ENCODE measurements at regions not wholly inside any gene's neighbourhood (a gene's known extent, or its start where the extent isn't known, plus 50 kb on each side); places are given as distances from the start of the nearest gene placed in this dataset.

DNA sequence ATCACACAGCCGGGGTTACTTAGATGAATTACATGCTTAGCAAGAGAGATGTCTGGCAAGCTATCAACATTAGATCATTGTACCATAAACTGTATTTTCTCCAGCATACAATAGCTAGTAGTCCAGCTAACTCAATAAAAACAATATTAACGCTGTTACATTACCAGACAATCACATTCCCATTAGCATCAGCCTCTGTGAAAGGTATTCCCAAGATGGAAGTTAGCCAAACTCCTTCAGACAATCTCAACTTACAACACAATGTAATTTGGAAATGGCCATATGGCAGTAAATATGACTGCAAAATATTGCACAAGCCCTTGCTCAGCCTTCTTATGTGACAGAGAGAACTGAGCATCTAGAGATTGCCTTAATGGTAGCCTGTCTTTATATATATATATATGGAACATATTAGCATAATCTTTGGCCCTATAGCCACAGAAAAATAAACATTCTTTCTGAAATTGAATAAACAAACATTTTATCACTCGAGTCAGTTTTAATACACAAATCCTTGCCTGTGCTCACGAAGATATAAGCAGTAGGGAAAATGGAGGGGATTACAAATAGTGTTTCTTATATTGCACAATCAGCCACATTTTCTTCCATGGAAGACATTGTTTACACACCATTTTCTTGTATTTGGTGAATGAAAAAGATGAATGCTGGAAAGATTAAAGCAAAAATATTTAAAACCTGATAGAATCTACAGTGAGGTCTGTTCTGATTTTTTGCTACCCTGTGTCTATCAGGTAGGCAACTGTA lies 1060.5 kb downstream of the DIAPH3 start:
- Histone ChIP-seq H3K4me1 (ENCODE audit: control insufficient read depth in 1 of 2, extremely low read depth in 1 of 2, insufficient read depth in 2 of 2, low read length in 2 of 2) (no peaks in the 10 kb centered on the region), H3K9me3 (no peaks in the 10 kb centered on the region), H3K27me3 (replicated peaks in 1 of 2; ENCODE audit: control insufficient read depth in 2 of 2, extremely low read depth in 1 of 2, insufficient read depth in 2 of 2, low read length in 1 of 2) (no peaks in the 10 kb centered on the region), H3K36me3 (ENCODE audit: control insufficient read depth in 2 of 2, extremely low read depth in 1 of 2, insufficient read depth in 1 of 2, low read length in 1 of 2) (no peaks in the 10 kb centered on the region), H3K4me3 (ENCODE audit: control insufficient read depth in 1 of 2, extremely low read depth in 1 of 2, low read length in 1 of 2) (no peak overlapping the region), H3K27ac (ENCODE audit: low read length) (no peak overlapping the region)
- no peak overlapping the region for H3K4me3 Mint-ChIP-seq
- ChIA-PET POLR2A (interaction anchor here in 1 of 2 donors (0.5 kb wide), 1 partner anchor 1043 kb away, joined by 3 read pairs; no protein-coding TSS in a partner anchor), CTCF (no interaction called here)
- no peaks in the 10 kb centered on the region for H3K4me1 Mint-ChIP-seq
- DNase-seq (no peak), ATAC-seq (replicated peaks in 1 of 4) (no peak)
- H3K9me3 Mint-ChIP-seq: peaks cover 4 to 18% (median 17%) of the 10 kb centered on the region in 3 donors
- H3K27ac Mint-ChIP-seq: no peak overlapping the region
- H3K27me3 Mint-ChIP-seq: no peaks in the 10 kb centered on the region
- WGBS (ENCODE audit: insufficient coverage): no CpG with 5 or more reads among the region's 4 CpGs
- no peaks in the 10 kb centered on the region for H3K36me3 Mint-ChIP-seq

DNA sequence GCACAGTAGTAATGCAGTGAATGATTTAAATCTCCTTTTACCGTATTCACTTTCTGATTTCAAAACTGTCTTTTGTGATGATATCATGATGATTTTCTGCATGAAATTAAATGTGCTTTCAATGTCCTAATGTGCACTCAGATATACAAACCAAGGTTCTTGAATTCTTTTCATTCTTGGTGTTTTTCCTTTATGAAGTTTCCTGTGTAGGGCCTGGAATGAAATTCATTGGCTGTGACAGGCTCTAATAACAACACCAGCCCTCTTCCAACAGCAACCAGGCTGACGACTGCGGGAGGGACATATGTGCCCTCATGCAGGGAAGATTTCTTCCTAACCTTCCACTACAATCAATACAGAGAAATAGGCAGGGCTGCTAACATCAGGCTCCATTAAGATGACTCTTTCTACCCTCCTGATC lies 1052.0 kb downstream of the DIAPH3 start:
- Histone ChIP-seq H3K36me3 (ENCODE audit: control insufficient read depth in 2 of 2, extremely low read depth in 1 of 2, insufficient read depth in 1 of 2, low read length in 1 of 2) (no peaks in the 10 kb centered on the region), H3K4me3 (ENCODE audit: control insufficient read depth in 1 of 2, extremely low read depth in 1 of 2, low read length in 1 of 2) (no peak overlapping the region), H3K9me3 (no peaks in the 10 kb centered on the region), H3K4me1 (ENCODE audit: control insufficient read depth in 1 of 2, extremely low read depth in 1 of 2, insufficient read depth in 2 of 2, low read length in 2 of 2) (no peaks in the 10 kb centered on the region), H3K27me3 (replicated peaks in 1 of 2; ENCODE audit: control insufficient read depth in 2 of 2, extremely low read depth in 1 of 2, insufficient read depth in 2 of 2, low read length in 1 of 2) (no peaks in the 10 kb centered on the region), H3K27ac (ENCODE audit: low read length) (no peak overlapping the region)
- ATAC-seq (replicated peaks in 1 of 4) (no peak), DNase-seq (no peak)
- WGBS (ENCODE audit: insufficient coverage): 70% methylated on average over 2 of the region's 3 CpGs
- H3K27ac Mint-ChIP-seq: no peak overlapping the region
- peaks cover 3 to 8% (median 7%) of the 10 kb centered on the region in 3 donors for H3K9me3 Mint-ChIP-seq
- POLR2A ChIA-PET: no interaction called here
- H3K27me3 Mint-ChIP-seq: no peaks in the 10 kb centered on the region
- no peaks in the 10 kb centered on the region for H3K4me1 Mint-ChIP-seq
- CTCF ChIA-PET: no interaction called here
- H3K36me3 Mint-ChIP-seq: no peaks in the 10 kb centered on the region
- H3K4me3 Mint-ChIP-seq: no peak overlapping the region

DNA sequence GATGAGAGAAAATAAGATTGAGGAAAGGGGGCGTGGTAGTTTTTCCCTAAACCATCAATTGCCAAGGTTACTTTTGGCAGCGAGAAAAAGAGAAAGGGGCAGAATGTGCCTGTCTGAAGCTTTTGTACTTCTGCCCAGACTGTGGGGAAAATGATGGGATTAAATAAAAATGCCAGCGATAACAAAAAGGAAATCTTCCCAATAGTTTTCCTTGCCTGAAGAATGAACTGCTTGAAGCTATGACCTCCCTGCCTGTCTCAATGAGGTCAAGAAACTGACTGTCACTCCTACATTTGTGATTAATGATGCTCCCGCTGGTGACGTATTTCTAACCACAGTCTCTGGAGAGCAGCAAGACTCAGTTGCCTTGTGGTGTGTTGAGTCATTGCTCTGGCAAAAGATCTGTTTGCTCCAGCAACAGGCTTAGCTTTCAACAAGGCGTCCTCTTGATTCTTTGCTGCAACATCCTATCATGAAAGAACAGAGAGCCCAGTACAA lies 1051.5 kb downstream of the DIAPH3 start:
- Mint-ChIP-seq H3K36me3 (no peaks in the 10 kb centered on the region), H3K27me3 (no peaks in the 10 kb centered on the region), H3K9me3 (peaks cover 0 to 4% (median 3%) of the 10 kb centered on the region in 3 donors), H3K4me3 (no peak overlapping the region), H3K4me1 (no peaks in the 10 kb centered on the region), H3K27ac (no peak overlapping the region)
- H3K9me3 ChIP-seq: no peaks in the 10 kb centered on the region
- no peak for DNase-seq
- no CpG with 5 or more reads among the region's 6 CpGs for WGBS (ENCODE audit: insufficient coverage)
- no peaks in the 10 kb centered on the region for H3K4me1 ChIP-seq (ENCODE audit: control insufficient read depth in 1 of 2, extremely low read depth in 1 of 2, insufficient read depth in 2 of 2, low read length in 2 of 2)
- H3K36me3 ChIP-seq (ENCODE audit: control insufficient read depth in 2 of 2, extremely low read depth in 1 of 2, insufficient read depth in 1 of 2, low read length in 1 of 2): no peaks in the 10 kb centered on the region
- H3K4me3 ChIP-seq (ENCODE audit: control insufficient read depth in 1 of 2, extremely low read depth in 1 of 2, low read length in 1 of 2): no peak overlapping the region
- no peak for ATAC-seq (replicated peaks in 1 of 4)
- ChIA-PET POLR2A (no interaction called here), CTCF (no interaction called here)
- no peaks in the 10 kb centered on the region for H3K27me3 ChIP-seq (replicated peaks in 1 of 2; ENCODE audit: control insufficient read depth in 2 of 2, extremely low read depth in 1 of 2, insufficient read depth in 2 of 2, low read length in 1 of 2)
- no peak overlapping the region for H3K27ac ChIP-seq (ENCODE audit: low read length)

DNA sequence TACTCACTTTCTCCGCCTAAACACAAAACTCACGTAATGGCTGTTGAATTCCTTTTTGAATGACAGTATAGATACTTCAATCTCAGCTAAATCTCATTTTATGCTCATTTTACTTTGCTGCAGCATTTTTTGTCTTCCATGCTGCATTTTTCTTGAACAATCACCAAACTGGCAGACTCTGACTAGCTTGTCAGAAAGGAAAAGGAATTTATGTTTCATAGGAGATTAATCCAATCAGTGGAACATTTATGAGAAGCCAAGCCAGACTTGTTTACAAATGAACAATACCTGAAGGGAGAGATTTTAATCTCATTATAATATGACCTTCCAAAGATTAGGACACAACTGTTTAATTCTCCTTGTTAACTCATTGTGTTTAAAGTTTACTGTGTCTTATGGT lies 1044.3 kb downstream of the DIAPH3 start:
- Mint-ChIP-seq H3K36me3 (no peaks in the 10 kb centered on the region), H3K4me1 (no peaks in the 10 kb centered on the region), H3K4me3 (no peak overlapping the region), H3K27me3 (no peaks in the 10 kb centered on the region), H3K27ac (no peak overlapping the region), H3K9me3 (peaks cover 0 to 9% (median 0%) of the 10 kb centered on the region in 3 donors)
- Histone ChIP-seq H3K27ac (ENCODE audit: low read length) (no peak overlapping the region), H3K4me3 (ENCODE audit: control insufficient read depth in 1 of 2, extremely low read depth in 1 of 2, low read length in 1 of 2) (no peak overlapping the region), H3K36me3 (ENCODE audit: control insufficient read depth in 2 of 2, extremely low read depth in 1 of 2, insufficient read depth in 1 of 2, low read length in 1 of 2) (no peaks in the 10 kb centered on the region), H3K4me1 (ENCODE audit: control insufficient read depth in 1 of 2, extremely low read depth in 1 of 2, insufficient read depth in 2 of 2, low read length in 2 of 2) (no peaks in the 10 kb centered on the region), H3K27me3 (replicated peaks in 1 of 2; ENCODE audit: control insufficient read depth in 2 of 2, extremely low read depth in 1 of 2, insufficient read depth in 2 of 2, low read length in 1 of 2) (no peaks in the 10 kb centered on the region), H3K9me3 (no peaks in the 10 kb centered on the region)
- POLR2A ChIA-PET: no interaction called here
- CTCF ChIA-PET: no interaction called here
- no CpG with 5 or more reads among the region's 2 CpGs for WGBS (ENCODE audit: insufficient coverage)
- no peak for ATAC-seq (replicated peaks in 1 of 4)
- no peak for DNase-seq

DNA sequence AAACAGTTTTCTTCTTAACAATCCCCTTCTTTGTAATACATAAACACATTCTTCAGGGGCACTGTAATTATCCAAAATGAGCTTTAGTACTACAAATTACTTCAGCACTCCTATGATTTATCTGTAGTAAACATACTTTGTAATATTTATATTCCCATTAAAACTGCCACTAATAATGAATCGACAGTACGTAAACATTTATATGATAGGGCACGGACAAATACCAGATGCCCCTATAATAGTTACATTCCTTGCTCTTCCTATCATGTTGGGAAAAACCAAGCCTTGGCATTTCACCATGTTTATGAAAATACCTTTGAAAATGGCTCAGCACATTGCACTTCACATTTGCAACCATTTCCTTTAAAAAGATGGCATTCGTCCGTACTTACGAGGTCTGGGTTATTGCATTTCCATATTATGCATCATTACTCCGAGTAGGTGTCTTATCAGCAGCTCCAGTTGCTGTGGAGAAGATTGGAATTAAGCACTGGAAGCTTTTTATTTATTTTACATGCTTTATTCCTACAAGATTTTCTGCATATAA lies 1043.4 kb downstream of the DIAPH3 start:
- Mint-ChIP-seq H3K27me3 (no peaks in the 10 kb centered on the region), H3K4me3 (no peak overlapping the region), H3K36me3 (no peaks in the 10 kb centered on the region), H3K27ac (no peak overlapping the region), H3K4me1 (no peaks in the 10 kb centered on the region), H3K9me3 (peaks cover 0 to 5% (median 0%) of the 10 kb centered on the region in 3 donors)
- Histone ChIP-seq H3K27me3 (replicated peaks in 1 of 2; ENCODE audit: control insufficient read depth in 2 of 2, extremely low read depth in 1 of 2, insufficient read depth in 2 of 2, low read length in 1 of 2) (no peaks in the 10 kb centered on the region), H3K4me3 (ENCODE audit: control insufficient read depth in 1 of 2, extremely low read depth in 1 of 2, low read length in 1 of 2) (no peak overlapping the region), H3K9me3 (no peaks in the 10 kb centered on the region), H3K27ac (ENCODE audit: low read length) (no peak overlapping the region), H3K4me1 (ENCODE audit: control insufficient read depth in 1 of 2, extremely low read depth in 1 of 2, insufficient read depth in 2 of 2, low read length in 2 of 2) (no peaks in the 10 kb centered on the region), H3K36me3 (ENCODE audit: control insufficient read depth in 2 of 2, extremely low read depth in 1 of 2, insufficient read depth in 1 of 2, low read length in 1 of 2) (no peaks in the 10 kb centered on the region)
- no peak for ATAC-seq (replicated peaks in 1 of 4)
- 97% methylated on average over 3 of the region's 7 CpGs for WGBS (ENCODE audit: insufficient coverage)
- DNase-seq: no peak
- ChIA-PET CTCF (interaction anchor here in 1 of 2 donors (0.6 kb wide), 1 partner anchor 560 kb away, joined by 3 read pairs; no protein-coding TSS in a partner anchor), POLR2A (no interaction called here)

DNA sequence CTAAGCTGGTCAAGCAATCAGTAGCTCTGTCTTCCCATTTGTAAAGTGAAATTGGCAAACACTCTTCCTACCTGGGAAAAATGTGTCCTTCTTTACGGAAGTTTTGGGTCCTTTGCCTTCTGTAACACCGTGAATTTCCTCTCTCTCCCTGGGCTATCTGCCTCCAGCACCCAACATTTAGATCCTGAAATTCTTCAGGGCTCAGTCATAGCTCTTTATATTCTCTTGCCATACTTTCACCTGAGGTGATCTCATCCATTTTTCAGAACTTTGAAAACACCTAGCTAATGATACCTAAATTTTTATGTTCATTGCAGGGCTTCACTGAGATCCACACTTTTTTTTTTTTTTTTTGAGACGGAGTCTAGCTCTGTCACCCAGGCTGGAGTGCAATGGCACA lies 1042.2 kb downstream of the DIAPH3 start:
- no peaks in the 10 kb centered on the region for H3K36me3 ChIP-seq (ENCODE audit: control insufficient read depth in 2 of 2, extremely low read depth in 1 of 2, insufficient read depth in 1 of 2, low read length in 1 of 2)
- Mint-ChIP-seq H3K4me1 (no peaks in the 10 kb centered on the region), H3K27ac (no peak overlapping the region), H3K27me3 (no peaks in the 10 kb centered on the region), H3K9me3 (peaks cover 0 to 5% (median 0%) of the 10 kb centered on the region in 3 donors), H3K4me3 (no peak overlapping the region), H3K36me3 (no peaks in the 10 kb centered on the region)
- H3K4me1 ChIP-seq (ENCODE audit: control insufficient read depth in 1 of 2, extremely low read depth in 1 of 2, insufficient read depth in 2 of 2, low read length in 2 of 2): no peaks in the 10 kb centered on the region
- ATAC-seq (replicated peaks in 1 of 4) (no peak), DNase-seq (no peak)
- no peaks in the 10 kb centered on the region for H3K9me3 ChIP-seq
- ChIA-PET POLR2A (no interaction called here), CTCF (interaction anchor here in 1 of 2 donors (0.7 kb wide), 1 partner anchor 9 kb away, joined by 4 read pairs; no protein-coding TSS in a partner anchor)
- WGBS (ENCODE audit: insufficient coverage): 80% methylated on average over 2 of the region's 3 CpGs
- no peaks in the 10 kb centered on the region for H3K27me3 ChIP-seq (replicated peaks in 1 of 2; ENCODE audit: control insufficient read depth in 2 of 2, extremely low read depth in 1 of 2, insufficient read depth in 2 of 2, low read length in 1 of 2)
- no peak overlapping the region for H3K4me3 ChIP-seq (ENCODE audit: control insufficient read depth in 1 of 2, extremely low read depth in 1 of 2, low read length in 1 of 2)
- no peak overlapping the region for H3K27ac ChIP-seq (ENCODE audit: low read length)

All from T-cell (primary cell).